ENCODE measurements at regions not wholly inside any gene's neighbourhood (a gene's known extent, or its start where the extent isn't known, plus 50 kb on each side); places are given as distances from the start of the nearest gene placed in this dataset.

DNA sequence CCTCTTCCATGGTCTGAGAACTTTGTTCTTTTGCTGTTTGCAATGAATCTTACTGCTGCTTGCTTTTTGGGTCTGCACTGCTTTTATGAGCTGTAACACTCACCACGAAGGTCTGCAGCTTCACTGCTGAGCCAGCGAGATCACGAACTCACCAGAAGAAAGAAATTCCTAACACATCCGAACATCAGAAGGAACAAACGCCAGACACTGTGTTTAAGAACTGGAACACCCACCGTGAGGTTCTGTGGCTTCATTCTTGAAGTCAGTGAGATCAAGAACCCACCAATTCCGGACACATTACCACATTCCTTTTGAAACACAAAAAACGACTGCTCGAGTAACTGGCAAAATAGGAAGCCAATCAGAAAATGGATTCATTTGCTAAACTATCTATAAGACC is 471.8 kb downstream of the TFAP2A start:
- Histone ChIP-seq H3K4me1 (ENCODE audit: control insufficient read depth in 1 of 2, insufficient read depth in 2 of 2, low read length in 2 of 2) (no peaks in the 10 kb centered on the region), H2BK12ac (ENCODE audit: low read length) (no peak overlapping the region), H4K8ac (ENCODE audit: low read depth, low read length) (no peak overlapping the region), H3K79me1 (ENCODE audit: low read length) (no peaks in the 10 kb centered on the region), H3K36me3 (ENCODE audit: control insufficient read depth in 1 of 2, insufficient read depth in 2 of 2, low read length in 2 of 2) (no peaks in the 10 kb centered on the region), H3K27me3 (ENCODE audit: insufficient read depth, low read length) (no peaks in the 10 kb centered on the region), H3K9me3 (ENCODE audit: insufficient read depth, low read depth, low read length) (no peaks in the 10 kb centered on the region), H4K91ac (ENCODE audit: low read depth, low read length) (no peak overlapping the region), H2BK5ac (ENCODE audit: low read depth, low read length, poor library complexity) (no peak overlapping the region), H3K14ac (ENCODE audit: low read length) (no peak overlapping the region), H2AFZ (ENCODE audit: insufficient read depth, low read length, poor library complexity) (no peak overlapping the region), H4K12ac (ENCODE audit: low read depth, low read length) (no peak overlapping the region), H3K27ac (ENCODE audit: low read depth, low read length) (no peak overlapping the region), H3K4me2 (ENCODE audit: low read length) (no peak overlapping the region), H2AK5ac (ENCODE audit: low read length) (no peak overlapping the region), H3K9ac (ENCODE audit: low read length) (no peak overlapping the region), H3K18ac (ENCODE audit: low read length) (no peak overlapping the region), H3K79me2 (ENCODE audit: control insufficient read depth, insufficient read depth, low read length, poor library complexity) (no peaks in the 10 kb centered on the region), H2BK120ac (ENCODE audit: insufficient read depth, low read length, poor library complexity) (no peak overlapping the region), H3K23ac (ENCODE audit: low read length) (no peak overlapping the region), H3K4ac (ENCODE audit: low read depth, low read length) (no peak overlapping the region), H3K4me3 (ENCODE audit: low read depth, low read length) (no peak overlapping the region)
- WGBS (ENCODE audit: extremely low coverage, insufficient coverage, insufficient read length) = no CpG with 5 or more reads among the region's 9 CpGs
- no peak for DNase-seq

GRCh38 chr6:9942131-9942530 is 472.7 kb downstream of the TFAP2A start:
- H3K14ac ChIP-seq (ENCODE audit: low read length) = no peak overlapping the region
- H3K9me3 ChIP-seq (ENCODE audit: insufficient read depth, low read depth, low read length) = no peaks in the 10 kb centered on the region
- H3K27ac ChIP-seq (ENCODE audit: low read depth, low read length) = no peak overlapping the region
- H3K18ac ChIP-seq (ENCODE audit: low read length) = no peak overlapping the region
- H2AFZ ChIP-seq (ENCODE audit: insufficient read depth, low read length, poor library complexity) = no peak overlapping the region
- H3K36me3 ChIP-seq (ENCODE audit: control insufficient read depth in 1 of 2, insufficient read depth in 2 of 2, low read length in 2 of 2) = no peaks in the 10 kb centered on the region
- no peaks in the 10 kb centered on the region for H3K79me2 ChIP-seq (ENCODE audit: control insufficient read depth, insufficient read depth, low read length, poor library complexity)
- H2BK120ac ChIP-seq (ENCODE audit: insufficient read depth, low read length, poor library complexity) = no peak overlapping the region
- no peak overlapping the region for H2AK5ac ChIP-seq (ENCODE audit: low read length)
- no peak overlapping the region for H3K9ac ChIP-seq (ENCODE audit: low read length)
- no peak overlapping the region for H3K4me3 ChIP-seq (ENCODE audit: low read depth, low read length)
- H2BK5ac ChIP-seq (ENCODE audit: low read depth, low read length, poor library complexity) = no peak overlapping the region
- no CpG with 5 or more reads among the region's 26 CpGs for WGBS (ENCODE audit: extremely low coverage, insufficient coverage, insufficient read length)
- no peaks in the 10 kb centered on the region for H3K4me1 ChIP-seq (ENCODE audit: control insufficient read depth in 1 of 2, insufficient read depth in 2 of 2, low read length in 2 of 2)
- H3K27me3 ChIP-seq (ENCODE audit: insufficient read depth, low read length) = no peaks in the 10 kb centered on the region
- H3K79me1 ChIP-seq (ENCODE audit: low read length) = no peaks in the 10 kb centered on the region
- H4K12ac ChIP-seq (ENCODE audit: low read depth, low read length) = no peak overlapping the region
- no peak for DNase-seq
- H3K4me2 ChIP-seq (ENCODE audit: low read length) = no peak overlapping the region
- H4K8ac ChIP-seq (ENCODE audit: low read depth, low read length) = no peak overlapping the region
- H4K91ac ChIP-seq (ENCODE audit: low read depth, low read length) = no peak overlapping the region
- no peak overlapping the region for H3K23ac ChIP-seq (ENCODE audit: low read length)
- H2BK12ac ChIP-seq (ENCODE audit: low read length) = no peak overlapping the region
- no peak overlapping the region for H3K4ac ChIP-seq (ENCODE audit: low read depth, low read length)

DNA sequence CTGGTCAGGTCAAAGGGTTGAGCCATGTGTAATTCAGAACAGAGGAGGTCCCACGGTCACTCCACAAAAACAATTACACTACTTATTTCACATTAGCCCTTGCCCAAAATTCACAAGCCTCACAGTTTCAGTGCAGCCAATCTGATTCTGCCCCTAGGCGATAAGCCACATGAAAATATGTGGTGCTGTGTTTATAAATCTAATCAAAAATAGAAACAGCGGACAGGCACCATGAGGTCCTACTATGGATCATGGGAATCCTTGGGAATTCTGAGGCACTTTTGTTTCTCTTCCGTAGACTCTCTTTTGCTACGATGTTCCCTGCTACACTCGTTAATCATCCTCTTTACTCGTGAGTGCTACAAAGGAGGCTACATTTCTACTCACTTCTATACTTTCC is 476.1 kb downstream of the TFAP2A start:
- no peaks in the 10 kb centered on the region for H3K4me1 ChIP-seq (ENCODE audit: control insufficient read depth in 1 of 2, insufficient read depth in 2 of 2, low read length in 2 of 2)
- H2AFZ ChIP-seq (ENCODE audit: insufficient read depth, low read length, poor library complexity) = no peak overlapping the region
- H2BK120ac ChIP-seq (ENCODE audit: insufficient read depth, low read length, poor library complexity) = no peak overlapping the region
- no peaks in the 10 kb centered on the region for H3K9me3 ChIP-seq (ENCODE audit: insufficient read depth, low read depth, low read length)
- no peak overlapping the region for H3K9ac ChIP-seq (ENCODE audit: low read length)
- no peak overlapping the region for H4K8ac ChIP-seq (ENCODE audit: low read depth, low read length)
- WGBS (ENCODE audit: extremely low coverage, insufficient coverage, insufficient read length) = no CpG with 5 or more reads among the region's 7 CpGs
- no peak overlapping the region for H3K18ac ChIP-seq (ENCODE audit: low read length)
- no peaks in the 10 kb centered on the region for H3K27me3 ChIP-seq (ENCODE audit: insufficient read depth, low read length)
- H3K14ac ChIP-seq (ENCODE audit: low read length) = no peak overlapping the region
- H4K91ac ChIP-seq (ENCODE audit: low read depth, low read length) = no peak overlapping the region
- H3K36me3 ChIP-seq (ENCODE audit: control insufficient read depth in 1 of 2, insufficient read depth in 2 of 2, low read length in 2 of 2) = no peaks in the 10 kb centered on the region
- H2BK5ac ChIP-seq (ENCODE audit: low read depth, low read length, poor library complexity) = no peak overlapping the region
- no peak overlapping the region for H3K27ac ChIP-seq (ENCODE audit: low read depth, low read length)
- H4K12ac ChIP-seq (ENCODE audit: low read depth, low read length) = no peak overlapping the region
- no peak overlapping the region for H3K23ac ChIP-seq (ENCODE audit: low read length)
- no peak overlapping the region for H3K4ac ChIP-seq (ENCODE audit: low read depth, low read length)
- H2AK5ac ChIP-seq (ENCODE audit: low read length) = no peak overlapping the region
- H3K4me3 ChIP-seq (ENCODE audit: low read depth, low read length) = no peak overlapping the region
- no peaks in the 10 kb centered on the region for H3K79me2 ChIP-seq (ENCODE audit: control insufficient read depth, insufficient read depth, low read length, poor library complexity)
- H3K4me2 ChIP-seq (ENCODE audit: low read length) = no peak overlapping the region
- no peak for DNase-seq
- no peaks in the 10 kb centered on the region for H3K79me1 ChIP-seq (ENCODE audit: low read length)
- no peak overlapping the region for H2BK12ac ChIP-seq (ENCODE audit: low read length)

- Histone ChIP-seq H3K4ac (ENCODE audit: low read depth, low read length) (no peak overlapping the region), H3K4me3 (ENCODE audit: low read depth, low read length) (no peak overlapping the region), H3K79me2 (ENCODE audit: control insufficient read depth, insufficient read depth, low read length, poor library complexity) (no peaks in the 10 kb centered on the region), H3K18ac (ENCODE audit: low read length) (no peak overlapping the region), H4K8ac (ENCODE audit: low read depth, low read length) (no peak overlapping the region), H4K91ac (ENCODE audit: low read depth, low read length) (no peak overlapping the region), H2BK5ac (ENCODE audit: low read depth, low read length, poor library complexity) (no peak overlapping the region), H3K27ac (ENCODE audit: low read depth, low read length) (no peak overlapping the region), H3K23ac (ENCODE audit: low read length) (no peak overlapping the region), H3K36me3 (ENCODE audit: control insufficient read depth in 1 of 2, insufficient read depth in 2 of 2, low read length in 2 of 2) (no peaks in the 10 kb centered on the region), H3K9ac (ENCODE audit: low read length) (no peak overlapping the region), H3K4me1 (ENCODE audit: control insufficient read depth in 1 of 2, insufficient read depth in 2 of 2, low read length in 2 of 2) (no peaks in the 10 kb centered on the region), H2BK120ac (ENCODE audit: insufficient read depth, low read length, poor library complexity) (no peak overlapping the region), H3K79me1 (ENCODE audit: low read length) (no peaks in the 10 kb centered on the region), H3K14ac (ENCODE audit: low read length) (no peak overlapping the region), H3K27me3 (ENCODE audit: insufficient read depth, low read length) (no peaks in the 10 kb centered on the region), H2AFZ (ENCODE audit: insufficient read depth, low read length, poor library complexity) (no peak overlapping the region), H2AK5ac (ENCODE audit: low read length) (no peak overlapping the region), H4K12ac (ENCODE audit: low read depth, low read length) (no peak overlapping the region), H2BK12ac (ENCODE audit: low read length) (no peak overlapping the region), H3K4me2 (ENCODE audit: low read length) (no peak overlapping the region), H3K9me3 (ENCODE audit: insufficient read depth, low read depth, low read length) (no peaks in the 10 kb centered on the region)
- DNase-seq = no peak
- WGBS (ENCODE audit: extremely low coverage, insufficient coverage, insufficient read length) = no CpG with 5 or more reads among the region's 13 CpGs
These were observed 477.7 kb downstream of the TFAP2A start for GRCh38 chr6:9937031-9937763.
